CD14-positive monocyte (primary cell): ENCODE measurements at regions not wholly inside any gene's neighbourhood (a gene's known extent, or its start where the extent isn't known, plus 50 kb on each side); places are given as distances from the start of the nearest gene placed in this dataset.

Experiments
- DNase-seq, 3 donors: peaks; one replicate each; pipeline ENCODE4 v3.0.0-alpha.2; 2011 to 2022
- H2AFZ ChIP-seq: 2 replicates; pipeline ENCODE4 v1.6.0; 2012; ENCODE audit warnings: mild to moderate bottlenecking, low read depth, low read length, inconsistent platforms; ENCODE audit not compliant: insufficient read depth, poor library complexity, severe bottlenecking
- H3K27ac ChIP-seq, 2 donors: 1 replicate in 1 of 2; 2 replicates in 1 of 2; pipeline ENCODE4 v1.5.1; 2012 to 2013; ENCODE audit warnings: low read length in 2 of 2, control low read depth in 1 of 2, inconsistent platforms in 1 of 2, low read depth in 1 of 2, mild to moderate bottlenecking in 1 of 2
- H3K27me3 ChIP-seq, 2 donors: one replicate each; pipeline versions ENCODE4 v1.6.0 to v1.6.1; 2011 to 2013; ENCODE audit warnings: low read length in 2 of 2; ENCODE audit not compliant: control insufficient read depth in 2 of 2, insufficient read depth in 2 of 2
- H3K36me3 ChIP-seq, 2 donors: replicated peaks in 1 of 2; 1 replicate in 1 of 2; 2 replicates in 1 of 2; pipeline versions ENCODE4 v1.5.1 to v1.6.1; 2012 to 2013; ENCODE audit warnings: low read length in 2 of 2, control low read depth in 1 of 2, inconsistent platforms in 1 of 2, mild to moderate bottlenecking in 1 of 2; ENCODE audit not compliant: insufficient read depth in 2 of 2, control insufficient read depth in 1 of 2
- H3K4me1 ChIP-seq, 2 donors: 1 replicate in 1 of 2; 2 replicates in 1 of 2; pipeline versions ENCODE4 v1.5.1 to v1.6.1; 2012 to 2013; ENCODE audit warnings: low read length in 2 of 2, control low read depth in 1 of 2, inconsistent platforms in 1 of 2, mild to moderate bottlenecking in 1 of 2, moderate library complexity in 1 of 2; ENCODE audit not compliant: insufficient read depth in 2 of 2, control insufficient read depth in 1 of 2
- H3K4me2 ChIP-seq: replicated peaks from 2 replicates; pipeline ENCODE3; 2012; ENCODE audit warnings: low read length, moderate library complexity, mild to moderate bottlenecking; ENCODE audit not compliant: poor library complexity, severe bottlenecking; ENCODE audit errors: extremely low read depth
- H3K4me3 ChIP-seq, 3 experiments: fragments of 200-600 bp in 1 of 3; sonication (generic) in 1 of 3; replicated peaks in 1 of 3; 1 replicate in 2 of 3; 2 replicates in 1 of 3; pipeline ENCODE4 v1.5.1; 2011 to 2013; ENCODE audit warnings: low read length in 3 of 3, mild to moderate bottlenecking in 3 of 3, control low read depth in 2 of 3, low read depth in 2 of 3, inconsistent platforms in 1 of 3, moderate library complexity in 1 of 3
- H3K79me2 ChIP-seq: 2 replicates; pipeline ENCODE4 v1.6.0; 2012; ENCODE audit warnings: mild to moderate bottlenecking, control low read depth, inconsistent platforms, low read length, moderate library complexity; ENCODE audit not compliant: insufficient read depth
- H3K9ac ChIP-seq: 2 replicates; pipeline ENCODE4 v1.6.0; 2017; ENCODE audit warnings: low read length, mild to moderate bottlenecking; ENCODE audit not compliant: insufficient read depth, poor library complexity, severe bottlenecking
- H3K9me3 ChIP-seq, 2 donors: replicated peaks in 1 of 2; 1 replicate in 1 of 2; 2 replicates in 1 of 2; pipeline versions ENCODE4 v1.5.1 to v1.6.1; 2012 to 2013; ENCODE audit warnings: low read length in 2 of 2, control low read depth in 1 of 2; ENCODE audit not compliant: control insufficient read depth in 1 of 2, insufficient read depth in 1 of 2
- H4K20me1 ChIP-seq: 2 replicates; pipeline ENCODE4 v1.6.0; 2012; ENCODE audit warnings: mild to moderate bottlenecking, low read length, control low read depth, moderate library complexity; ENCODE audit not compliant: insufficient read depth
- H3K27ac Mint-ChIP-seq, 7 donors: one replicate each; pipeline ENCODE4 v1.8.0; 2020; ENCODE audit warnings: mild to moderate bottlenecking in 7 of 7, mixed read lengths in 7 of 7, moderate library complexity in 6 of 7, inconsistent platforms in 2 of 7
- H3K27me3 Mint-ChIP-seq, 3 donors: one replicate each; pipeline ENCODE4 v1.8.0; 2021 to 2022; ENCODE audit warnings: low read depth in 3 of 3, mild to moderate bottlenecking in 3 of 3, mixed read lengths in 3 of 3, moderate library complexity in 3 of 3, inconsistent platforms in 1 of 3
- H3K36me3 Mint-ChIP-seq, 2 donors: one replicate each; pipeline ENCODE4 v1.8.0; 2020; ENCODE audit warnings: mixed read lengths in 2 of 2, inconsistent platforms in 1 of 2, mild to moderate bottlenecking in 1 of 2
- H3K4me1 Mint-ChIP-seq: one replicate; pipeline ENCODE4 v1.8.0; 2020; ENCODE audit warnings: mild to moderate bottlenecking, mixed read lengths
- H3K4me3 Mint-ChIP-seq, 2 donors: one replicate each; pipeline ENCODE4 v1.8.0; 2020; ENCODE audit warnings: mild to moderate bottlenecking in 2 of 2, mixed read lengths in 2 of 2, moderate library complexity in 1 of 2
- H3K9me3 Mint-ChIP-seq, 7 donors: one replicate each; pipeline ENCODE4 v1.8.0; 2020 to 2022; ENCODE audit warnings: mixed read lengths in 7 of 7, mild to moderate bottlenecking in 6 of 7, moderate library complexity in 6 of 7, inconsistent platforms in 2 of 7
- WGBS: methylation state at CpG from one replicate; pipeline ENCODE4 v1.1.5; 2013; ENCODE audit warnings: missing lambda C conversion rate; ENCODE audit not compliant: insufficient coverage; 5-methylcytosine and 5-hydroxymethylcytosine counted together
- intact Hi-C, 2 donors: fragments of 100-400 bp; cut with micrococcal nuclease; formaldehyde crosslinking; loops; one replicate each; pipeline versions ENCODE4 v1.15.0 to v1.15.1; 2023
- TF ChIP-seq, protein P1 (sequence below): fragments of 200-600 bp; IDR thresholded peaks from one replicate; pipeline ENCODE4 v1.8.0; 2022; ENCODE audit warnings: antibody characterized with exemption, mild to moderate bottlenecking

DNA sequence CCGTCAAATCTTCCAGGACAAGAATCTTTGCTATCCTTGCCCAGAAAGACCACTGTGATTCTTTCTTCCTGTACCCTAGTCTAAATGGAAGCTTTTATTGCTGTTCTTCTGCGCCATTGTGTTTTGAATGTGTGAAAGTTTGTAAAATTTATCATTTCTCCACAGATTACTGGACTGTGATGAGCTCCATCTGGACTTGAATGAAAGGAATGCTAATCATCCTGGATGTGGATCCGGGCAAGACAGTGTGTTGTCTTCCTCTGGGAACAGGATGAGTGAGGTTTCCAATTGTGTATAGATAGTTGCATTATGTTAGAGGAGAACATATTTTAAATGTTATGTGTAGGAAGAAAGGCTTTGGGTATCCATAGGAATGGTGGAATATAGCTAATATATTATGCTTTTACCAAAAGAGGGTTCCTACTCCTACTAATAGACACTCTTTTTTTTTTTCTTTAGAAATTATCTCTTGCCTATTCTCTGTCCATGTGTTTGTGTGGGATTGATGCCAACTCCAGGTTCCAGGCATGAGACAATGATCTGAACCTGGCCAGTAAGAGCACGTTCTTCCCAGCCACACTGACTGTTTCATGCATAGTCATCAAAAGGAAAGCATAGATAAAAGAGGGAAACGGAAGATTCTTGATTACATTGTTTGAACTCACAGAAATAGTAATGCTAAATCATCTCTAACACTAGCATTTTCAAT, 803.6 kb upstream of the ADGRL3 start:
- intact Hi-C loops = no loop called here
- WGBS = 89% methylated on average over 1 of the region's 5 CpGs

DNA sequence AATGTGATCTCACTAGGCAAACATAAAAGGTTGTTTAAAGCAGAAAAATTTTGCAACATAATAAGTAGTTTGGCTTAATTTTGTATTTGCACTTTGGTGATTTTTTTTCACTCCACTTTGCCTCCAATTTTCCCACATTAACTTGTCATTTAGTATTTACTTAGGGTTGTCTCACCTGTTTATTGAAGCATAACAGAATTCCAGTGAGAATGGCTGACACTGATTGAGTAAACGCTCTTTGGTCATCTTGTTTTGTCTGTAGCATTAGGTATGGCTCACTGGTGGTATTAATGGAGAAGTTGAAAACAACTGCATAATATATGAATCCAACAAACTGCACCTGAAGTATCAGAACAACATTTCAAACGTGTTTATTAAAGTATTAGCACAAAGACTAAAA, 799.5 kb upstream of the ADGRL3 start:
- H3K4me3 Mint-ChIP-seq = no peak overlapping the region
- no peaks in the 10 kb centered on the region for H3K4me1 Mint-ChIP-seq
- Histone ChIP-seq H3K79me2 (no peaks in the 10 kb centered on the region), H3K27ac (no peak overlapping the region), H2AFZ (no peak overlapping the region), H4K20me1 (no peaks in the 10 kb centered on the region), H3K4me2 (no peak overlapping the region), H3K9ac (no peak overlapping the region), H3K36me3 (no peaks in the 10 kb centered on the region), H3K9me3 (peaks cover 0 to 8% of the 10 kb centered on the region in 2 donors), H3K27me3 (no peaks in the 10 kb centered on the region), H3K4me3 (no peak overlapping the region), H3K4me1 (no peaks in the 10 kb centered on the region)
- DNase-seq = no peak
- H3K27me3 Mint-ChIP-seq = no peaks in the 10 kb centered on the region
- intact Hi-C loops = no loop called here
- H3K36me3 Mint-ChIP-seq = no peaks in the 10 kb centered on the region
- no CpG with 5 or more reads among the region's 2 CpGs for WGBS
- TF ChIP-seq, protein P1, sequence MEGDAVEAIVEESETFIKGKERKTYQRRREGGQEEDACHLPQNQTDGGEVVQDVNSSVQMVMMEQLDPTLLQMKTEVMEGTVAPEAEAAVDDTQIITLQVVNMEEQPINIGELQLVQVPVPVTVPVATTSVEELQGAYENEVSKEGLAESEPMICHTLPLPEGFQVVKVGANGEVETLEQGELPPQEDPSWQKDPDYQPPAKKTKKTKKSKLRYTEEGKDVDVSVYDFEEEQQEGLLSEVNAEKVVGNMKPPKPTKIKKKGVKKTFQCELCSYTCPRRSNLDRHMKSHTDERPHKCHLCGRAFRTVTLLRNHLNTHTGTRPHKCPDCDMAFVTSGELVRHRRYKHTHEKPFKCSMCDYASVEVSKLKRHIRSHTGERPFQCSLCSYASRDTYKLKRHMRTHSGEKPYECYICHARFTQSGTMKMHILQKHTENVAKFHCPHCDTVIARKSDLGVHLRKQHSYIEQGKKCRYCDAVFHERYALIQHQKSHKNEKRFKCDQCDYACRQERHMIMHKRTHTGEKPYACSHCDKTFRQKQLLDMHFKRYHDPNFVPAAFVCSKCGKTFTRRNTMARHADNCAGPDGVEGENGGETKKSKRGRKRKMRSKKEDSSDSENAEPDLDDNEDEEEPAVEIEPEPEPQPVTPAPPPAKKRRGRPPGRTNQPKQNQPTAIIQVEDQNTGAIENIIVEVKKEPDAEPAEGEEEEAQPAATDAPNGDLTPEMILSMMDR = no peak
- H3K27ac Mint-ChIP-seq = no peak overlapping the region
- peaks cover 0 to 9% (median 3%) of the 10 kb centered on the region in 7 donors for H3K9me3 Mint-ChIP-seq

More for the DNA sequence above, 803.6 kb upstream of the ADGRL3 start:
- no peak overlapping the region for H3K27ac ChIP-seq
- H3K4me1 Mint-ChIP-seq = no peaks in the 10 kb centered on the region
- no peak for DNase-seq
- no peaks in the 10 kb centered on the region for H3K36me3 ChIP-seq
- no peaks in the 10 kb centered on the region for H4K20me1 ChIP-seq
- no peak overlapping the region for H3K4me3 Mint-ChIP-seq
- no peak overlapping the region for H2AFZ ChIP-seq
- H3K9ac ChIP-seq = no peak overlapping the region
- TF ChIP-seq, protein P1 = no peak
- no peaks in the 10 kb centered on the region for H3K79me2 ChIP-seq
- no peaks in the 10 kb centered on the region for H3K27me3 Mint-ChIP-seq
- H3K4me3 ChIP-seq = no peak overlapping the region
- H3K9me3 ChIP-seq = peaks cover 0 to 7% of the 10 kb centered on the region in 2 donors
- no peak overlapping the region for H3K4me2 ChIP-seq
- H3K27ac Mint-ChIP-seq = no peak overlapping the region
- H3K36me3 Mint-ChIP-seq = no peaks in the 10 kb centered on the region
- H3K27me3 ChIP-seq = no peaks in the 10 kb centered on the region
- H3K9me3 Mint-ChIP-seq = peaks cover 0 to 12% (median 6%) of the 10 kb centered on the region in 7 donors
- no peaks in the 10 kb centered on the region for H3K4me1 ChIP-seq
